HG03103 (cell line): ENCODE measurements at regions not wholly inside any gene's neighbourhood (a gene's known extent, or its start where the extent isn't known, plus 50 kb on each side); places are given as distances from the start of the nearest gene placed in this dataset.

Source experiments
- ATAC-seq: cut with Tn5 transposase; IDR thresholded peaks from one replicate; pipeline ENCODE4 v1.9.1; 2021; ENCODE audit warnings: low read depth; ENCODE audit not compliant: unreplicated experiment

- ATAC-seq: peak; percentile 100
Measured at GRCh38 chr15:100703032-100703578, 100.7 kb downstream of the ASB7 start.

DNA sequence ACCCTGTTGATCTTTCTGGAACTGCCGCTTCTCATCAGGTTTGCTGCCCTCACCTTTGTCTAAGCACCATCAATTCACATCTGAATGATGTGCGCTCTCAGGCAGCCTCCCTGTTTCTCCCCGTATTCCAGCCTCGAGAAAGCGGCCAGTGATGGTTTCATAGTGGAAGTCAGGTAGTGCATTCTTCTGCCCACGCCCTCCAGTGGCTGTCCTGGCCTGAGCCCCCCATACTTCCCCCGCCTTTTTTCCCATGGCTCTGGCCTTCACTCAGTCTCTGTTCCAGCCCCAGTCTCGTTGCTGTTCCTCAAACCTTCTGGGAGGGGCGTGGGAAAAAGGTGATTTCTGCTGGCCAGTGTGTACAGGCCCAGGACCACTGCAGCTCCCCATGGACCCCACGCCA is 101.3 kb downstream of the ASB7 start:
- ATAC-seq: no peak

- ATAC-seq: no peak
Measured at GRCh38 chr15:100704281-100705055, 102.1 kb downstream of the ASB7 start.

GRCh38 chr15:100705065-100705464 is 102.7 kb downstream of the ASB7 start:
- ATAC-seq: no peak

DNA sequence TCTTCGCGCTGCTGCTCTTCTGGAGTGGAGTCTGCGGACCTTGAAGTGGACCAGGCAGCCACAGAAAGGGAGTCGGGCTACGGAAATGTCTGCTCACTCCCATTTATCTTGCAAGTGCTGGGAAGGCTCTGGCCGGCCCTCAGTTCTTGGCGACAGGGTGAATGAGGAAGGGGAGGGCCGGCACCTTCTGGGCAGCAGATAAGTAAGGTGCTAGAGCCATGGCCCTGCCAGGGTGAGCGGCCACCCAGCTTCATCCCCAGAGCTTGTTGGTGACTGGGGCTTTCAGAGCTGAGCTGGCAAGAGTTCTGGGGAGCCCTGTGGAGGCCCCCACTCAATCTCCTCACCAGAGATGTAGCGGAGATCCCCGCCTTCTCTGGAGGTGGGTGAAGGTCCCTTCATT is 103.5 kb downstream of the ASB7 start:
- no peak for ATAC-seq

DNA sequence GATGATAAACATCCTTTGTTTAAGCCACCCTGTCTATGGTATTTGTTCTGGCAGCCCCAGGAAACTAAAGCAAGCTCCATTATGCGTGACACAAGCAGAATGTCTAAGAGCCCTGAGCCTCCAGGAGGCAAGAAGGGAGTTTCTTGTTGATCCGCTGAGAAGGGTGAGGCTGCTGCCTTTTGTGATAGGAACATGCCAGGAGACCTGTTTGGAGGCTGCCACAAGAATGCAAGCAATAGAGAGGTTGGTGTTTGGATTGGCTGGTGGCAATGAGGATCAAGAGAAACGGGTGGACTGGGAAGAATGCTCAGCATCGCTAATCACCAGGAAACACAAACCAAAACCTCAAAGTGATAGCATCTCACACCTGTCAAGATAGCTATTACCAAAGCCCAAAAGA is 104.8 kb downstream of the ASB7 start:
- no peak for ATAC-seq

GRCh38 chr15:100708916-100709315 is 106.5 kb downstream of the ASB7 start:
- no peak for ATAC-seq

- no peak for ATAC-seq
Measured at GRCh38 chr15:100710222-100710621, 107.8 kb downstream of the ASB7 start.

DNA sequence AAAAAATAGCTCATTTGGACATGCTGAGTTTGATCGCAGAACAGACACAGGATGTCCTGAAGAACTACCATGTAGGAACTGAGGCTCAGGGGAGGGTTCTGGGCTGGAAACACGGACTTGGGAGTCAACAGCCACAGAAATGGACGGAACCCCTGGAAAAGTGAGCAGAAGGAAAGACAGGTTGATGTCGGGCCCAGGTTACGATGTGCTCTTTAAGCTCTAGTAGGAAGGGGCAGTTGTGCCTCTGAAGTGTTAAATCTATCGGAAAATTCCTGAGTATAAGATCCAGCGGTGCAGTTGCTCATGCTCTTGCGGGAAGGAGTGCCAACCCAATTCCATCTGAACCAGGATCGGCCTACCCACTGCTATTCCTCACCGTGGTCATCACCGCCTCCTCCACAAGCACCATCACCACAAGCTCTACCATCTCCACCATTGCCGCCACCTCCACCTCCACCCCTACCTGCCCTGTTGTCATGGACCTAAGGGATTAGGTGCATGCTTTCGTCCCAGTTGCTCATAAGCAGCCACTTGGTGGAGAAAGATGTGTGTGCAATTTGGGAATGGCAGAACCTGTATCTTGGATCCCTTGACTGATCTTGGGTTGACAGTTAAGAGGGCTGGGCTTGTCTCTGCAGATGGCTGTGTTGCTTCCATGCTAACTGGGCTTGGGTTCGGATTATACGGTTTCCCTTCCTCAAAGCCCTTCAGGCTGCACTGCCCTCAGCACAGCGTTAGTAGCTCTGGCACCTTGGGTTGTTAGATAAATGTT is 108.5 kb downstream of the ASB7 start:
- no peak for ATAC-seq

DNA sequence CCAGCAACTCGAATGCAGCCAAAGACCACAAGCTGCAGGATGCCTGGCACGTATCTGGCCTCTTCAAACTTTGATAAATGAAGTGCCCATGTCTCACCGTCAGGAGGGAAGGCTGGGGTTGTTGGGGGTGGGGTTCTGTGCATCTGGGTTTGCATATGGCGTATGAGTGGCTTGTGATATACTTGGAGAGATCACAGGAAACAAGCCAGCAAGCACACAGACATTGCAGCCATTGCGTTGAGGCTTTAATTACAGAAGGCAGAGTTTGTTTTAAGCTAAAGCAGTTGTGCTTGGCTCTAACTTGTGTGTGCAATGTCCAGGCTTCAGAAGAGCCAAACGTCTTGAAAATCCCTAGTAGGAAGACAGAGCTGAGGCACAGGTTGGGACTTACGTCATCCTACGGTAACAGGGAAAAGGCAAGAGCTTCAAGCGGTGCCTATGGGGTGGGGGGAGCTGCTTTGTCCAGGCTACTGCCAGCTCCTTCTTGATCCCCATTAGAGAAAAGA is 109.2 kb downstream of the ASB7 start:
- no peak for ATAC-seq

- ATAC-seq: no peak
Measured at GRCh38 chr15:100712226-100712625, 109.8 kb downstream of the ASB7 start.

DNA sequence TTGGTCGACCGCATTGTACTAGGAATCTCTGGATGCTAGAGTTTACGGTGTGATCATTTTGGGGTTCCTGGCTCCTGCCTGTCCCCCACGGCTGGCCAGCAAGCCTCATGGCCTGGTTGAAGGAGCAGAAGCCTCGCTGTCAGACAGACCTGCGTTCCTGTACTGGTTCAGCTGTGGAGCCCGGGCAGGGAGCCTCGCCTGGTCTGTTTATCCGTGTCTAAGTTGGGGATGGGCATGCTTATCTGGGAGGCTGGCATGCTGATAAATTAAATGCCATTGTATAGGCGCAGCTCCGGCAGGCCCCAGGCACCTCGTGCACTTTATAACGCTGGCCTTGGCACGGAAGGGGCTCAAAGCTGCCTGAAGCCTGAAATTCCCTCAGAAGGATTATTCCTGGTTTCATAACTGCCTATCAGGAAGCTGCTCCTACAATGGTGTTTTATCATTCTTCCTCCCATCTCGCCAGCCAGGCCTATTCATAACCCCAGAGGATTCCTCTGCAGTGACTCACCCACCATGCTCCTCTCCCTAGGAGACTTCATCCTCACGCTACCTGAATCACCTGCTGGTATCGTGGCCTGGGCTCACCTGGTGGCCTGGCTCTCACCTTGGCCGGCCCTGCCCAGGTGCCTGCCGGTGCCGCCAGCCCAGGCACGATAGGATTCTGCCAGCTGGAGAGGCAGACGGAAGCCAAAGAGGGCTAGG is 110.9 kb downstream of the ASB7 start:
- ATAC-seq: no peak

GRCh38 chr15:100714034-100714748 is 111.8 kb downstream of the ASB7 start:
- ATAC-seq: no peak

GRCh38 chr15:100714749-100715342 is 112.5 kb downstream of the ASB7 start:
- no peak for ATAC-seq

- no peak for ATAC-seq
Measured at GRCh38 chr15:100715571-100716455, 113.4 kb downstream of the ASB7 start.

DNA sequence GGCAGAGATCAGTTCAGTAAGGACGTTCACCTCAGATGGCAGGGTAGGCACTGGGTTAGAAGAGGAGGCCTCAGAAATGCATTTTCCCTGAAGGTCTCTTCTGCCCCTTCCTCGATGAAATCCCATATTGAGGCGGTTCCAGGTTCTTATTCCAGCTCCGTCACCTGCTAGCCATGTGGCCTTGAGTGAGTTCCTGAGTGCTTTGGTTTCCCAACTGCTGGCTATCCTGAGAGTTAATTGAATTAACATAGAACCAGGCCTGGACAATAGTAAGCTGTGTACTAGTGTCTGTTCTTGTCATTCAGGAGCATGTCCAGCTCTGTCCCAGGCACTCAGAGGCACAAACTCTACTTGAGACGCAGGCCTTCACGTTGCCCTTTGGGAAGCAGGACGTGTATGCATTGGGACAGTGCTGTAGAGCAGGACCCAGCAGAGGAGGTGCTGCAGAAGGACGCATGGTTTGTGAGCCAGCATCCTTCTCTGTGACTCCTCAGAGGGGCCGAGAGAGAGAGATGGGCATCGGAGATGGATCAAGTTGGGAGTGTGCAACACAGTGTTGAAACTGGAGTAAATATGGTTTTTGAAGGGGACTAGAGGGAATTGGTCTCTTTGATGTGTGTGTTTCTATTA is 114.2 kb downstream of the ASB7 start:
- no peak for ATAC-seq

- ATAC-seq: no peak
Measured at GRCh38 chr15:100717596-100717995, 115.2 kb downstream of the ASB7 start.
